DOHH2 (cell line): ENCODE measurements at regions not wholly inside any gene's neighbourhood (a gene's known extent, or its start where the extent isn't known, plus 50 kb on each side); places are given as distances from the start of the nearest gene placed in this dataset.
A peak's percentile ranks its signal among the peaks of the same experiment; 100 is the strongest.

ENCODE experiments used
- CTCF ChIP-seq: fragments of 200-600 bp; sonication (generic); IDR thresholded peaks from one replicate; pipeline ENCODE4 v1.5.1; 2014; ENCODE audit warnings: antibody characterized with exemption, mild to moderate bottlenecking, low read depth, low read length; ENCODE audit not compliant: poor library complexity, severe bottlenecking
- EZH2phosphoT487 ChIP-seq: fragments of 200-600 bp; sonication (generic); IDR thresholded peaks from 2 replicates; pipeline ENCODE4 v1.6.1; 2017; ENCODE audit warnings: borderline replicate concordance, mild to moderate bottlenecking, antibody characterized with exemption, low read length, moderate library complexity, mixed read lengths

DNA sequence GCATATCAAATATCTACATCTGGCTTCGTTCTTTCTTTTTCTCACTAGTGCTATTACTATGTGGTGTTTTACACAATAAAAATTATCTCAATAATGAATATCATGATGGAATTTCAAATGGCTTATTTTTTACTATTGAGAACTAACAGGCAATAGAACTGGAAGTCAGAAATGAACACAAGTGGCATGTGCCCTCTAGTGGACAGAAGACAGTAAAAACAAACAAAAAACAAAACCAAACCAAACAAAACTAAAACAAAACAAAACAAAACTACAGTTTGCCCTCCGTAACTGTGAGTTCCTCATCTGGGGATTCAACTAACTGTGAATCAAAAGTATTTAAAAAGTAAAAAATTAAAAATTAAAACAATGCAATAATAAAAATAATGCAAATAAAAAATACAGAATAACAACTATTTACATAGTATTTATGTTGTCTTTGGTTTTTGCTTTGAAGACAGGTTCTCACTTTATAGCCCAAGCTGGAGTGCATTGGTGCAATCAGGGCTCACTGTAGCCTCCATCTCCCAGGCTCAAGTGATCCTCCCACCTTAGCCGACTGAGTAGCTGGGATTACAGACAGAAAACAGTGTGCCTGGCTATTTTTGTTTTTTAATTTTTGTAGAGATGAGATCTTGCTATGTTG, 195.6 kb upstream of the TACR3 start:
- peak; percentile 60 for TF ChIP-seq CTCF
- TF ChIP-seq EZH2phosphoT487 = no peak
